Endothelial cell of umbilical vein (primary cell): ENCODE measurements at regions not wholly inside any gene's neighbourhood (a gene's known extent, or its start where the extent isn't known, plus 50 kb on each side); places are given as distances from the start of the nearest gene placed in this dataset.

Source experiments
- BruUV-seq: library from RNA; stranded (reverse); fragments of 400-500 nt; replicated peaks from 2 replicates; lab custom pipeline; 2021; lab: Mats Ljungman, UMichigan
- CTCF ChIA-PET: fragments of 300-600, 350-600 bp; sonication (Branson Sonifier 250); formaldehyde crosslinking; loops from one replicate; lab custom pipeline; 2021; ENCODE audit warnings: antibody characterized with exemption, inconsistent platforms; lab: Charles Lee
- POLR2A ChIA-PET: fragments of 300-600, 350-600 bp; sonication (Branson Sonifier 250); formaldehyde crosslinking; loops from one replicate; lab custom pipeline; 2021; ENCODE audit warnings: antibody characterized with exemption, inconsistent platforms; lab: Charles Lee
- DNase-seq: peaks from one replicate; pipeline ENCODE4 v3.0.0-alpha.2; 2011; ENCODE audit warnings: low read depth, low spot score
- FAIRE-seq: peaks from 2 replicates; lab custom pipeline; 2011; peaks lifted over from hg19 to GRCh38; lab: Jason Lieb, UNC
- H2AFZ ChIP-seq: 2 replicates; pipeline ENCODE4 v1.6.0; 2012; ENCODE audit warnings: low read depth, low read length, control low read depth, inconsistent platforms
- H3K27ac ChIP-seq: 2 replicates; pipeline ENCODE4 v1.5.1; 2011; ENCODE audit warnings: low read depth, mild to moderate bottlenecking, control low read depth, low read length, moderate library complexity; ENCODE audit not compliant: insufficient read depth
- H3K27me3 ChIP-seq, 2 experiments: 2 replicates each; pipeline versions ENCODE4 v1.6.0 to v1.6.1; 2011; ENCODE audit warnings: low read length in 2 of 2, mixed read lengths in 1 of 2; ENCODE audit not compliant: control insufficient read depth in 2 of 2, insufficient read depth in 2 of 2
- H3K36me3 ChIP-seq, 2 experiments: 2 replicates in 1 of 2; 3 replicates in 1 of 2; pipeline ENCODE4 v1.5.1; 2011; ENCODE audit warnings: low read length in 2 of 2, mild to moderate bottlenecking in 1 of 2, moderate library complexity in 1 of 2; ENCODE audit not compliant: control insufficient read depth in 2 of 2, insufficient read depth in 2 of 2; ENCODE audit errors: extremely low read depth in 1 of 2
- H3K4me1 ChIP-seq: 3 replicates; pipeline ENCODE4 v1.5.1; 2011; ENCODE audit warnings: mild to moderate bottlenecking, low read length; ENCODE audit not compliant: control insufficient read depth, insufficient read depth; ENCODE audit errors: extremely low read depth
- H3K4me2 ChIP-seq: 2 replicates; pipeline ENCODE4 v1.6.1; 2011; ENCODE audit warnings: low read length, control low read depth, mixed read lengths; ENCODE audit not compliant: insufficient read depth
- H3K4me3 ChIP-seq, 3 experiments: fragments of 200-600 bp in 1 of 3; sonication (generic), shearing (Covaris generic) in 1 of 3; replicated peaks in 1 of 3; 2 replicates each; pipeline ENCODE4 v1.5.1; 2011 to 2016; ENCODE audit warnings: control low read depth in 3 of 3, low read length in 3 of 3, mild to moderate bottlenecking in 2 of 3, inconsistent platforms in 1 of 3, low read depth in 1 of 3, moderate library complexity in 1 of 3; ENCODE audit not compliant: insufficient read depth in 1 of 3
- H3K79me2 ChIP-seq: 2 replicates; pipeline ENCODE4 v1.6.0; 2012; ENCODE audit warnings: low read length, inconsistent platforms; ENCODE audit not compliant: control insufficient read depth, insufficient read depth
- H3K9ac ChIP-seq: replicated peaks from 2 replicates; pipeline ENCODE3; 2011; ENCODE audit warnings: low read length, control low read depth; ENCODE audit not compliant: insufficient read depth; ENCODE audit errors: extremely low read depth
- H3K9me1 ChIP-seq: replicated peaks from 3 replicates; pipeline ENCODE4 v1.6.0; 2011; ENCODE audit warnings: mild to moderate bottlenecking, low read length; ENCODE audit not compliant: control insufficient read depth, insufficient read depth; ENCODE audit errors: extremely low read depth
- H3K9me3 ChIP-seq: replicated peaks from 2 replicates; pipeline ENCODE4 v1.5.1; 2012; ENCODE audit warnings: low read length, inconsistent platforms; ENCODE audit not compliant: control insufficient read depth, insufficient read depth
- H4K20me1 ChIP-seq: replicated peaks from 2 replicates; pipeline ENCODE3; 2011; ENCODE audit warnings: mild to moderate bottlenecking, low read length; ENCODE audit not compliant: control insufficient read depth, insufficient read depth; ENCODE audit errors: extremely low read depth
- CTCF ChIP-seq, 2 donors: IDR thresholded peaks; 1 replicate in 1 of 2; 2 replicates in 1 of 2; pipeline ENCODE4 v1.5.1; 2011; ENCODE audit warnings: low read length in 2 of 2, mild to moderate bottlenecking in 2 of 2, moderate library complexity in 2 of 2, control low read depth in 1 of 2, inconsistent platforms in 1 of 2, low read depth in 1 of 2; ENCODE audit not compliant: insufficient read depth in 1 of 2; ENCODE audit errors: extremely low read depth in 1 of 2
- EZH2 ChIP-seq: IDR thresholded peaks from 2 replicates; pipeline ENCODE4 v1.6.1; 2012; ENCODE audit warnings: borderline replicate concordance, low read depth, mild to moderate bottlenecking, moderate library complexity, low read length, inconsistent platforms; ENCODE audit not compliant: severe bottlenecking
- FOS ChIP-seq: IDR thresholded peaks from 2 replicates; pipeline ENCODE4 v1.6.1; 2011; ENCODE audit warnings: mild to moderate bottlenecking, low read length, moderate library complexity, borderline replicate concordance; ENCODE audit not compliant: insufficient read depth
- GATA2 ChIP-seq: IDR thresholded peaks from 2 replicates; pipeline ENCODE4 v1.7.0; 2011; ENCODE audit warnings: low read depth, mild to moderate bottlenecking, moderate library complexity, mixed read lengths, low read length; ENCODE audit not compliant: insufficient read length, insufficient read depth
- JUN ChIP-seq: IDR thresholded peaks from 2 replicates; pipeline ENCODE4 v1.6.1; 2011; ENCODE audit warnings: borderline replicate concordance, low read depth; ENCODE audit not compliant: insufficient read length, insufficient read depth
- MAX ChIP-seq: IDR thresholded peaks from 2 replicates; pipeline ENCODE4 v1.6.1; 2011; ENCODE audit not compliant: insufficient read depth, insufficient read length
- MYC ChIP-seq: IDR thresholded peaks from one replicate; pipeline ENCODE4 v1.6.1; 2011; ENCODE audit warnings: mild to moderate bottlenecking, low read depth, low read length
- POLR2A ChIP-seq: IDR thresholded peaks from 2 replicates; pipeline ENCODE4 v1.6.1; 2012; ENCODE audit warnings: low read depth, mild to moderate bottlenecking, control low read depth, low read length
- dilution Hi-C: fragments of 300-500 bp; cut with MboI; formaldehyde crosslinking; loops from one replicate; pipeline ENCODE4 v1.15.0; 2019; ENCODE audit warnings: low sequenced_read_pairs; ENCODE audit not compliant: extremely low pct_ligation_motif_present
- intact Hi-C: fragments of 100-400 bp; cut with micrococcal nuclease; formaldehyde crosslinking; loops from one replicate; pipeline ENCODE4 v1.10.0; 2022

GRCh38 chr3:144141496-144141895 lies 169.9 kb downstream of the DIPK2A start:
- Histone ChIP-seq H3K9me1 (no peaks in the 10 kb centered on the region), H3K9ac (no peak overlapping the region), H3K4me1 (no peaks in the 10 kb centered on the region), H3K27ac (no peak overlapping the region), H3K4me3 (no peak overlapping the region), H3K4me2 (no peak overlapping the region), H2AFZ (no peak overlapping the region), H3K9me3 (no peaks in the 10 kb centered on the region), H4K20me1 (no peaks in the 10 kb centered on the region), H3K79me2 (no peaks in the 10 kb centered on the region), H3K36me3 (no peaks in the 10 kb centered on the region), H3K27me3 (no peaks in the 10 kb centered on the region)
- POLR2A ChIA-PET, result no interaction called here
- no peak for FAIRE-seq
- no peak for DNase-seq
- intact Hi-C loops (no loop called here), dilution Hi-C loops (no loop called here)
- TF ChIP-seq CTCF (IDR thresholded peaks at IDR 0.05; ENCODE audit: extremely low read depth in 1 of 2, insufficient read depth in 1 of 2, low read depth in 1 of 2, low read length in 2 of 2) (no peak), EZH2 (no peak), GATA2 (no peak), MAX (no peak), FOS (no peak), JUN (no peak), MYC (no peak), POLR2A (no peak)
- BruUV-seq, result no TSS peak
- CTCF ChIA-PET, result no interaction called here
